ENCODE measurements at regions not wholly inside any gene's neighbourhood (a gene's known extent, or its start where the extent isn't known, plus 50 kb on each side); places are given as distances from the start of the nearest gene placed in this dataset.

DNA sequence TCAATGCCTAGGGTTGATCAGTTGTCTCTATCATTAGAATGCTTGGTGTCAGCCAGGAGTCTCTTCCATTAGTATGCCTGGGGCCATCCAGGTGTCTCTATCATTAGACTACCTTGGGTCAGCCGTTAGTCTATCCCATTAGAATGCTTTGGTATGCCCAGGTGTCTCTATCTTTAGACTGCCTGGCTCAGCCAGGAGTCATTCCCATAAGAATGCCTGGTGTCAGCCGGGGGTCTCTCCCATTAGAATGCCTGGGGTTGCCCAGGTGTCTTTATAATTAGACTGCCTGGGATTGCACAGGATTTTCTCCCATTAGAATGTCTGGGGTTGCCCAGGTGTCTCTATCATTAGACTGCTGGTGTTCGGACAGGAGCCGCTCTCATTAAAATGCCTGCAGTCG, 1442.9 kb downstream of the UQCRFS1 start:
- peaks cover 16% of the 10 kb centered on the region for H3K9me3 ChIP-seq (ENCODE audit: low read length)
- no peaks in the 10 kb centered on the region for H3K27me3 ChIP-seq (ENCODE audit: insufficient read depth, low read length)
- H3K4me1 ChIP-seq (ENCODE audit: insufficient read depth, low read length): no peaks in the 10 kb centered on the region
- H3K4me3 ChIP-seq (ENCODE audit: low read length): no peak overlapping the region
- H3K36me3 ChIP-seq (ENCODE audit: insufficient read depth, low read length): peaks cover 5% of the 10 kb centered on the region
- no peak overlapping the region for H2AFZ ChIP-seq (ENCODE audit: low read depth, low read length)

DNA sequence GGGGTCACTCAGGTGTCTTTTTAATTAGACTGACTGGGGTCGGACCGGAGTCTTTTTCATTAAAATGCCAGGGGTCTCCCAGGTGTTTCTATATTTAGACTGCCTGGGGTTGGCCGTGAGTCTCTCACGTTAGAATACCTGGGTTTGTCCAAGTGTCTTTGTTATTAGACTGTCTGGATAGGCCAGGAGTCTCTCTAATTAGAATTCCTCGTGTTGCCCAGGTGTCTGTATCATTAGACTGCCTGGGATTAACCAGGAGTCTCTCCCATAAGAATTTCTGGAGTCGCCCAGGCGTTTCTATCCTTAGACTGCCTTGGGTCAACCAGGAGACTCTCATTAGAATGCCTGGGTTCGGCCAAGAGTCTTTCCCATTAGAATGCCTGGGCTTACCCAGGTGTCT, 1445.7 kb downstream of the UQCRFS1 start:
- no peak overlapping the region for H3K4me3 ChIP-seq (ENCODE audit: low read length)
- H3K36me3 ChIP-seq (ENCODE audit: insufficient read depth, low read length): no peaks in the 10 kb centered on the region
- no peaks in the 10 kb centered on the region for H3K27me3 ChIP-seq (ENCODE audit: insufficient read depth, low read length)
- no peaks in the 10 kb centered on the region for H3K4me1 ChIP-seq (ENCODE audit: insufficient read depth, low read length)
- no peaks in the 10 kb centered on the region for H3K9me3 ChIP-seq (ENCODE audit: low read length)
- no peak overlapping the region for H2AFZ ChIP-seq (ENCODE audit: low read depth, low read length)

DNA sequence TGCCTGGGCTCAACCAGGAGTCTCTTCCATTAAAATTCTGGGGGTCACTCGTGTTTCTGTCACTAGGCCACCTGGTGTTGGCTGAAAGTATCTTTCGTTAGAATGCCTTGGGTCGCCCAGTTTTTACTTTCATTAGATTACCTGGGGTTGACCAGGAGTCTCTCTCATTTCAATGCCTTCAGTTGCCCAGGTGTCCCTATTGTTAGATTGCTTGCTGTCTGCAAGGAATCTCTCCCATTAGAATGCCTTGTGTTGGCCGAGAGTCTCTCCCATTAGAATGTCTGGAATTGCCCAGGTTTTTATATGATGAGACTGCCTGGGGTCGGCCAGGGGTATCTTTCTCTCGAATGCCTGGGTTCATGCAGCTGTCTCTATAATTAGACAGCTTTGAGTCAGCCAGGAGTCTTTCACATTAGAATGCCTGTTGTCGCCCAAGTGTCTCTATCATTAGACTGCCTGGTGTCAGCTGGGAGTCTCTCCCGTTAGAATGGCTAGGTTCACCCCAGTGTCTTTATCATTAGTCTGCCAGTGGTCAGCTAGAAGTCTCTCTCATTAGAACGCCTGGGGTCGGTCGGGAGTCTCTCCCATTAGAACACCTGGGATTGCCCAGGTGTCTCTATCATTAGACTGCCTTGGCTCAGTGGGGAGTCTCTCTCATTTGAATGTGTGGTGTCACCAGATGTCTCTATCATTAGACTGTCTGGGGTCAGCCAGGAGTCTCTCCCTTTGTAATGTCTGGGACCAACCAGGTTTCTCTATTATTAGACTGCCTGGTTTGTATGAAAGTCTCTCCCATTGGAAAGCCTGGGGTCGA, 1446.8 kb downstream of the UQCRFS1 start:
- H3K27me3 ChIP-seq (ENCODE audit: insufficient read depth, low read length): no peaks in the 10 kb centered on the region
- no peak overlapping the region for H2AFZ ChIP-seq (ENCODE audit: low read depth, low read length)
- H3K4me1 ChIP-seq (ENCODE audit: insufficient read depth, low read length): no peaks in the 10 kb centered on the region
- no peaks in the 10 kb centered on the region for H3K9me3 ChIP-seq (ENCODE audit: low read length)
- no peaks in the 10 kb centered on the region for H3K36me3 ChIP-seq (ENCODE audit: insufficient read depth, low read length)
- H3K4me3 ChIP-seq (ENCODE audit: low read length): no peak overlapping the region

DNA sequence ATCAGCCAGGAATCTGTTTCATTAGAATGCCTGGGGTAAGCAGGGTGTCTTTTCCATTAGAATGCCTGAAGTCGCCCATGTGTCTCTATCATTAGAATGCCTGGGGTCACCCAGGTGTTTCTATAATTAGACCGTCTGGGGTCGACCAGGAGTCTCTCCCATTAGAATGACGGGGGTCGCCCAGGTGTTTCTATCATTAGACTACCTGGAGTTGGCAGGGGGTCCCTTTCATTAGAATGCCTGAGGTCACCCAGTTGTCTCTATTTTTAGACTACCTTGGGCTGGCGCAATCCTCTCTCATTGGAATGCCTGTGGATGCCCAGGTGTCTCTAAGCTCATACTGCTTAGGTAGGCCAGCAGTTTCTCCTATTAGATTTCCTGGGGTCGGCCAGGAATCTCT, 1447.6 kb downstream of the UQCRFS1 start:
- Histone ChIP-seq H3K9me3 (ENCODE audit: low read length) (no peaks in the 10 kb centered on the region), H2AFZ (ENCODE audit: low read depth, low read length) (no peak overlapping the region), H3K36me3 (ENCODE audit: insufficient read depth, low read length) (no peaks in the 10 kb centered on the region), H3K27me3 (ENCODE audit: insufficient read depth, low read length) (no peaks in the 10 kb centered on the region), H3K4me3 (ENCODE audit: low read length) (no peak overlapping the region), H3K4me1 (ENCODE audit: insufficient read depth, low read length) (no peaks in the 10 kb centered on the region)

DNA sequence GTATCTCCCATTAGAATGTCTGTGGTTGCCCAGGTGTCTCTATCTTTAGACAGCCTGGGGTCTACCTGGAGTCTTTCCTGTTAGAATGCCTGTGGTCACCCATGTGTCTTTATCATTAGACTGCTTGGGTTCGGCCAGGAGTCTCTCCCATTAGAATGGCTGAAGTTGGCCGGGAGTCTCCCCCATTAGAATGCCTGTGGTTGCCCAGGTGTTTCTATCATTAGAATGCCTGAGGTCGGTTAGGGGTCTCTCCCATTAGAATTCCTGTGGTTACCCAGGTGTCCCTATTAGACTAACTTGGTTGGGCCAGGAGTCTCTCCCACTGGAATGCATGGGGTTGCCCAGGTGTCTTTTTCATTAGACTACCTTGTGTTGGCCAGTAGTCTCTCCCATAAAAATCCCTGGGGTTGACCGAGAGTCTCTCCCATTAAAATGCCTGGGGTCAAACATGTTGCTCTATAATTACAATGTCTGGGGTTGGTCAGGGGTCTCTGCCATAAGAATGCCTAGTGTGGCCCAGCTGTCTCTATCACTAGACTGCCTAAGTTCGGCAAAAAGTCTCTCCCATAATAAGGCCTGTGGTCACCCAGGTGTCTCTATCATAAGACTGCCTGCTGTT, 1448.7 kb downstream of the UQCRFS1 start:
- Histone ChIP-seq H3K4me1 (ENCODE audit: insufficient read depth, low read length) (no peaks in the 10 kb centered on the region), H3K36me3 (ENCODE audit: insufficient read depth, low read length) (no peaks in the 10 kb centered on the region), H3K9me3 (ENCODE audit: low read length) (no peaks in the 10 kb centered on the region), H3K4me3 (ENCODE audit: low read length) (no peak overlapping the region), H3K27me3 (ENCODE audit: insufficient read depth, low read length) (no peaks in the 10 kb centered on the region), H2AFZ (ENCODE audit: low read depth, low read length) (no peak overlapping the region)

DNA sequence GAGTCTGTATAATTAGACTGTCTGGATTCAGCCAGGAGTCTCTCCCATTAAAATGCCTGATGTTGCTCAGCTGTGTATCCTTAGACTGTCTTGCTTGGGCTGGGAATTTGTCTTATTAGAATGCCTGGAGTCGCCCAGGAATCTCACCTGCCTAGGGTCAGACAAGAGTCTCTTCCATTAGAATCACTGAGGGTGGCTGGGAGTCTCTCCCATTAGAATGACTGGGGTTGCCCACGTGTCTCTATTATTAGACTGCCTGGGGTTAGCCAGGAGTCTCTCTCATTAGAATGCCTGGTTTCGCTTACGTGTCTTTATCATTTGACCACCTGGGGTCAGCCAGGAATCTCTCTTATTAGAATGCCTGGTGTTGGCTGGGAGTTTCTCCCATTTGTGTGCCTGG, 1450.0 kb downstream of the UQCRFS1 start:
- Histone ChIP-seq H3K36me3 (ENCODE audit: insufficient read depth, low read length) (no peaks in the 10 kb centered on the region), H3K9me3 (ENCODE audit: low read length) (no peaks in the 10 kb centered on the region), H3K4me1 (ENCODE audit: insufficient read depth, low read length) (peaks cover under 1% of the 10 kb centered on the region), H2AFZ (ENCODE audit: low read depth, low read length) (no peak overlapping the region), H3K4me3 (ENCODE audit: low read length) (no peak overlapping the region), H3K27me3 (ENCODE audit: insufficient read depth, low read length) (no peaks in the 10 kb centered on the region)

DNA sequence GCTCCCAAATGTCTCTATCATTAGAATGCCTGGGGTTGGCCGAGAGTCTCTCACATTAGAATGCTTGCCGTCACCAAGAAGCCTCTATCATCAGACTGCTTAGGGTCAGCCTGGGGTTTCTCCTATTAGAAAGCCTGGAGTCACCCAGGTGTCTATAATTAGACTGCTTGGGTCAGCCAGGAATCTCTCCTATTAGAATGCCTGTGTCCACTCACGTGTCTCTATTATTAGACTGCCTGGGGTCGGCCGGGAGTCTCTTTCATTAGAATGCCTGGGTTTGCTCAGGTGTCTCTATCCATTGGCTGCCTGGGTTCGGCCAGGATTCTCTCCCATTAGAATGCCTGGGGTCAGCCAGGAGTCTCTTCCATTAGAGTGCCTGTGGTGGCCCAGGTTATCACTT, 1453.1 kb downstream of the UQCRFS1 start:
- Histone ChIP-seq H3K4me3 (ENCODE audit: low read length) (no peak overlapping the region), H2AFZ (ENCODE audit: low read depth, low read length) (no peak overlapping the region), H3K27me3 (ENCODE audit: insufficient read depth, low read length) (no peaks in the 10 kb centered on the region), H3K36me3 (ENCODE audit: insufficient read depth, low read length) (no peaks in the 10 kb centered on the region), H3K9me3 (ENCODE audit: low read length) (no peaks in the 10 kb centered on the region), H3K4me1 (ENCODE audit: insufficient read depth, low read length) (peaks cover 7% of the 10 kb centered on the region)

DNA sequence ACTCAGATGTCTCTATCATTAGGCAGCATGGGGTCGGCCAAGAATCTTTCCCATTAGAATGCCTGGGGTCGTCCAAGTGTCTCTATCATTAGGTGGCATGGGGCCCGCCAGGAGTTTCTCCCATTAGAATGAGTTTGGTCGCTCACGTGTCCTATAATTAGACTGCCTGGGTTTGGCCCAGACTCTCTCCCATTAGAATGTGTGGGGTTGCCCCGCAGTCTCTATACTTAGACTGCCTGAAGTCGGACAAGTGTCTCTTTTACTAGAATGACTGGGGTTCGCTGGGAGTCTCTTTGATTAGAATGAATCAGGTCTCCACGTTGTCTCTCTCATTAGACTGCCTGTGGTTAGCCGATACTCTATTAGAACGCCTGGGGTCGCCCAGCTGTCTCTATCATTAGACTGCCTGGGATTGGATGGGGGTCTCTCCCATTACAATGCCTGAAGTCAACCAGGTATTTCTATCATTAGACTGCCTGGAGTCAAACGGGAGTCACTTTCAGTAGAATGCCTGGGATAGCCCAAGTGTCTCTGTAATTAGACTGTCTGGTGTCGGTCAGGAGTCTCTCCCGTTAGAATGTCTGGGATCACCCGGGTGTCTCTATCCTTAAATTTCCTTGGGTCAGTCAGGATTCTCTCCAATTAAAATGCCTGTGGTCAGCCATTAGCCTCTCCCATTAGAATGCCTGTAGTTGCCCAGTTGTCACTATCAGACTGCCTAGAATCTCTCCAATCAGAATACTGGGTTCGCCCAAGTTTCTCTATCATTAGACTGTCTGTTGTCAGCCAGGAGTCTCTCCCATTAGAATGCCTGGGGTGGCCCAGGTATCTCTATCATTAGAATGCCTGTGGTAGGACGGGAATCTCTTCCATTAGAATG, 1454.1 kb downstream of the UQCRFS1 start:
- Histone ChIP-seq H3K36me3 (ENCODE audit: insufficient read depth, low read length) (no peaks in the 10 kb centered on the region), H3K27me3 (ENCODE audit: insufficient read depth, low read length) (no peaks in the 10 kb centered on the region), H3K4me3 (ENCODE audit: low read length) (no peak overlapping the region), H2AFZ (ENCODE audit: low read depth, low read length) (no peak overlapping the region), H3K9me3 (ENCODE audit: low read length) (no peaks in the 10 kb centered on the region), H3K4me1 (ENCODE audit: insufficient read depth, low read length) (peaks cover 7% of the 10 kb centered on the region)

DNA sequence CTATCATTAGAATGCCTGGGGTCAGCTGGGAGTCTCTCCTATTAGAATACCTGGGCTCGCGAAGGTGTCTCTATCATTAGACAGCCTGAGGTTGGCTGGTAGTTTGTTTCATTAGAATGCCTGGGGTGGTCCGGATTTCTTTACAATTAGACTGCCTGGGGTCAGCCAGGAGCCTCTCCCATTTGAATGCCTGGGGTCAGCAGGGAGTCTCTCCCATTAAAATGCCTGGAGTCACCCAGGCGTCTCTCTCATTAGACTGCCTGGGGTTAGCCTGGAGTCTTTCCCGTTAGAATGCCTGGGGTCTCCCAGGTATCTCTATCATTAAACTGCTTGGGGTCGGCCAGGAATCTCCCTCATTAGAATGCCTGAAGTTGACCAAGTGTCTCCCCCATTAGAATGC, 1458.3 kb downstream of the UQCRFS1 start:
- Histone ChIP-seq H3K36me3 (ENCODE audit: insufficient read depth, low read length) (no peaks in the 10 kb centered on the region), H2AFZ (ENCODE audit: low read depth, low read length) (no peak overlapping the region), H3K4me1 (ENCODE audit: insufficient read depth, low read length) (peaks cover 16% of the 10 kb centered on the region), H3K4me3 (ENCODE audit: low read length) (no peak overlapping the region), H3K9me3 (ENCODE audit: low read length) (no peaks in the 10 kb centered on the region), H3K27me3 (ENCODE audit: insufficient read depth, low read length) (no peaks in the 10 kb centered on the region)

DNA sequence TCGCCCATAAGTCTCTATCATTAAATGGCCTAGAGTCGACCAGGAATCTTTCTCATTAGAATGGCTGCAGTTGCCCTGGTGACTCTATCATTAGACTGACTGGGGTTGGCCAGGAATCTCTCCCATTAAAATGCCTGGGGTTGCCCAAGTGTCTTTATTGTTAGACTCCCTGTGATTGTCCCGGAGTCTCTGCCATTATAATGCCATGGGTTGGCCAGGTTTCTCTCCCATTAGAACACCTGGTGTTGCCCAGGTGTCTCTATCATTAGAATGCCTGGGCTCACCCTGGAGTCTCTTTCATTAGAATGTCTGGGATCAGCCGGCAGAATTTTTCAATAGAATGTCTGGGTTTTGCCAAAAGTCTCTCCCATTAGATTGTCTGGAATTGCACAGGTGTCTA, 1459.3 kb downstream of the UQCRFS1 start:
- Histone ChIP-seq H3K4me3 (ENCODE audit: low read length) (no peak overlapping the region), H3K9me3 (ENCODE audit: low read length) (no peaks in the 10 kb centered on the region), H3K27me3 (ENCODE audit: insufficient read depth, low read length) (no peaks in the 10 kb centered on the region), H2AFZ (ENCODE audit: low read depth, low read length) (no peak overlapping the region), H3K4me1 (ENCODE audit: insufficient read depth, low read length) (peaks cover 16% of the 10 kb centered on the region), H3K36me3 (ENCODE audit: insufficient read depth, low read length) (no peaks in the 10 kb centered on the region)

DNA sequence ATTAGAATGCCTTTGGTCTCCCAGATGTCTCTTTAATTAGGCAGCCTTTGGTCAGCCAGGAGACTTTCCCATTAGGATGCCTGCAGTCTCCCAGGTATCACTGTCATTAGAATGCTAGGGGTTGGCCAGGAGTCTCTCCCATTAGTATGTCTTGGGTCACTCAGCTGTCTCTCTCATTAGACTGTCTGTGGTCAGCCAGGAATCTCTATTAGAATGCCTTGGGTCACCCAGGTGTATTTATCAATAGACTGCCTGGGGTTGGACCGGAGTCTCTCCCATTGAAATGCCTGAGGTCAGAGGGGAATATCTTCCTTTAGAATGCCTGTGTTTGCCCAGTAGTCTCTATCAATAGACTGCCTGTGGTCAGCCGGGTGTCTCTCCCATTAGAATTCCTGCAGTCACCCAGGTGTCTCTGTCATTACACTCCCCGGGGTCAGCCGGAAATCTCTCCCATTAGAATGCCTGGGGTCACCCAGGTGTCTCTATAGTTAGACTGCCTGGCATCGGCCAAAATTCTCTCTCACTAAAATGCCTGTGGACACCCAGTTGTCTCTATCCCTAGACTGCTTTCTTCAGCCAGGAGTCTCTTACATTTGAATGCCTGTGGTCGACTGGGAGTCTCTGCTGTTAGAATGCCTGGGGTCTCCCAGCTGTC, 1460.3 kb downstream of the UQCRFS1 start:
- no peaks in the 10 kb centered on the region for H3K36me3 ChIP-seq (ENCODE audit: insufficient read depth, low read length)
- no peaks in the 10 kb centered on the region for H3K9me3 ChIP-seq (ENCODE audit: low read length)
- H2AFZ ChIP-seq (ENCODE audit: low read depth, low read length): no peak overlapping the region
- H3K27me3 ChIP-seq (ENCODE audit: insufficient read depth, low read length): no peaks in the 10 kb centered on the region
- no peak overlapping the region for H3K4me3 ChIP-seq (ENCODE audit: low read length)
- H3K4me1 ChIP-seq (ENCODE audit: insufficient read depth, low read length): peaks cover 13% of the 10 kb centered on the region

DNA sequence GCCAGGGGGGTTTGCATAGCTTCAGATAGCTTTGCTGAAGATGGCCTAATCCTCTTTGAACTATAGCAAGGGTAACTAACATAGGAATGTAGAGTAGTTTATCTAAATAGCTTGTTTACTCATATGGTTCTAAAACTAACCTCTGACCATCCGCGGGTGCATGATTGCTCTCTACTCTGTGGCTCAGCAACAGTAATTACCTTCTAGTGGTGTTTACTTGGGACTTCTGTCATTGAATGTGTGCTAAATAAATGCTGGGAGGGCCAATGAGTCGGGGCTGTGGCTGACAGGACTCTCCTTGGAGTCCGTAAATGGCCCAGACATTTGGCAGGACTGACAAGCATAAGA, 1461.9 kb downstream of the UQCRFS1 start:
- Histone ChIP-seq H3K9me3 (ENCODE audit: low read length) (no peaks in the 10 kb centered on the region), H3K27me3 (ENCODE audit: insufficient read depth, low read length) (no peaks in the 10 kb centered on the region), H3K4me1 (ENCODE audit: insufficient read depth, low read length) (peaks cover 9% of the 10 kb centered on the region), H3K4me3 (ENCODE audit: low read length) (no peak overlapping the region), H2AFZ (ENCODE audit: low read depth, low read length) (no peak overlapping the region), H3K36me3 (ENCODE audit: insufficient read depth, low read length) (no peaks in the 10 kb centered on the region)

Measured in neuron (in vitro differentiated cells).